MCF 10A (cell line): ENCODE measurements at regions not wholly inside any gene's neighbourhood (a gene's known extent, or its start where the extent isn't known, plus 50 kb on each side); places are given as distances from the start of the nearest gene placed in this dataset.

Source experiments
- BruUV-seq: library from RNA; stranded (reverse); fragments of 400-500 nt; replicated peaks from 2 replicates; lab custom pipeline; 2021; lab: Mats Ljungman, UMichigan
- CTCF ChIA-PET: fragments of 300-600 bp; sonication (Branson Sonifier 250); formaldehyde crosslinking; extraction: SDS; loops from one replicate; lab custom pipeline; 2021; ENCODE audit warnings: antibody characterized with exemption, inconsistent platforms; lab: Yijun Ruan, JAX
- POLR2A ChIA-PET: fragments of 300-600, 350-650 bp; sonication (Branson Sonifier 250); formaldehyde crosslinking; extraction: SDS; loops from one replicate; lab custom pipeline; 2020; ENCODE audit warnings: antibody characterized with exemption, inconsistent platforms; lab: Yijun Ruan, JAX
- DNase-seq: peaks from one replicate; pipeline ENCODE4 v3.0.0-alpha.2; 2018; ENCODE audit not compliant: unreplicated experiment
- H3K27ac Mint-ChIP-seq: one replicate; pipeline ENCODE4 v1.8.0; 2022; ENCODE audit warnings: mild to moderate bottlenecking, low read depth, mixed read lengths; ENCODE audit not compliant: unreplicated experiment
- H3K27me3 Mint-ChIP-seq: one replicate; pipeline ENCODE4 v1.8.0; 2022; ENCODE audit warnings: mixed read lengths; ENCODE audit not compliant: insufficient read depth, unreplicated experiment
- H3K36me3 Mint-ChIP-seq: one replicate; pipeline ENCODE4 v1.8.0; 2022; ENCODE audit warnings: mild to moderate bottlenecking, moderate library complexity, mixed read lengths; ENCODE audit not compliant: insufficient read depth, unreplicated experiment
- H3K4me1 Mint-ChIP-seq: one replicate; pipeline ENCODE4 v1.8.0; 2022; ENCODE audit warnings: mixed read lengths; ENCODE audit not compliant: insufficient read depth, unreplicated experiment
- H3K4me3 Mint-ChIP-seq: one replicate; pipeline ENCODE4 v1.8.0; 2022; ENCODE audit warnings: mild to moderate bottlenecking, moderate library complexity, mixed read lengths; ENCODE audit not compliant: unreplicated experiment
- H3K9me3 Mint-ChIP-seq: one replicate; pipeline ENCODE4 v1.8.0; 2022; ENCODE audit warnings: mixed read lengths; ENCODE audit not compliant: unreplicated experiment
- intact Hi-C: fragments of 100-400 bp; cut with micrococcal nuclease; formaldehyde crosslinking; loops from 2 replicates; pipeline ENCODE4 v1.14.1; 2022
- TF ChIP-seq, protein P1 (sequence below): fragments of 200-600 bp; IDR thresholded peaks from one replicate; pipeline ENCODE4 v1.8.0; 2022; ENCODE audit warnings: antibody characterized with exemption, mild to moderate bottlenecking; ENCODE audit not compliant: unreplicated experiment

DNA sequence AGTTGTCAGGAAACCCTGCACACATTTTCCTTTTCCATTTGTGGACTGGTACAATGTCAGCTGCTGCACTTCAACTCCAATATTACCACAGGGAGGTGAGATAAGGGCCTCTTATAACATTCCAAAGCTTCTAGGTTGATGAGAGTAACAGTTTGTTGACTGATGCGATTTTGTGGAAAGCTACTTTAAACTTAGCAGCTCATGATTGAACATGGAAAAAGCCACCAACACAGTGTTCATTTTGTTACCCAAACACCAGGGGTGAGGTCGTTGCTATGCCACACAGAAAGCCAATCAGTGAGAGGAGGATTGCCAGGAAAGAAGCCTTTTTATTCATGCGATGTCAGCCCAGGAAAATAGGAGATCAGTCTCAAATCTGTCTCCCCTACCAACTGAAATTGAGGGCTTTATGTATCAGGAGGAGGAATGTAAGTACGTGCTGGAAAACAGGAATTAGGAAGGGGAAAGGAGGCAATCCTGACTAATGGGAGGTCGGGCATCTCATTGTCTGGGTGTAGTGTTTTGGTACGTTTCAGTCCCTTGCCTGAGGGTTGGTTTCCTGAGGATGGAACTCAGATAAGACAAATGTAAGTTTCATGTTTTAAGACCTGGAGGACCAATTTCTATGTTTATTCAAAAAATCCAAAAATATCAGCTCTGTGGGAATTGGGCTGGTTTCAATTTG, 92.7 kb upstream of the PLEKHA5 start:
- Mint-ChIP-seq H3K27me3 (no peaks in the 10 kb centered on the region), H3K27ac (no peak overlapping the region), H3K9me3 (peaks cover 8% of the 10 kb centered on the region), H3K4me3 (no peak overlapping the region), H3K4me1 (peaks cover 8% of the 10 kb centered on the region), H3K36me3 (no peaks in the 10 kb centered on the region)
- ChIA-PET CTCF (interaction anchor here (1.1 kb wide), 1 partner anchor 12 kb away, joined by 3 read pairs; no protein-coding TSS in a partner anchor), POLR2A (interaction anchor here (1.0 to 1.4 kb wide), 2 partner anchors 15 to 60 kb away, joined by 3 to 6 read pairs; no protein-coding TSS in a partner anchor)
- TF ChIP-seq, protein P1, sequence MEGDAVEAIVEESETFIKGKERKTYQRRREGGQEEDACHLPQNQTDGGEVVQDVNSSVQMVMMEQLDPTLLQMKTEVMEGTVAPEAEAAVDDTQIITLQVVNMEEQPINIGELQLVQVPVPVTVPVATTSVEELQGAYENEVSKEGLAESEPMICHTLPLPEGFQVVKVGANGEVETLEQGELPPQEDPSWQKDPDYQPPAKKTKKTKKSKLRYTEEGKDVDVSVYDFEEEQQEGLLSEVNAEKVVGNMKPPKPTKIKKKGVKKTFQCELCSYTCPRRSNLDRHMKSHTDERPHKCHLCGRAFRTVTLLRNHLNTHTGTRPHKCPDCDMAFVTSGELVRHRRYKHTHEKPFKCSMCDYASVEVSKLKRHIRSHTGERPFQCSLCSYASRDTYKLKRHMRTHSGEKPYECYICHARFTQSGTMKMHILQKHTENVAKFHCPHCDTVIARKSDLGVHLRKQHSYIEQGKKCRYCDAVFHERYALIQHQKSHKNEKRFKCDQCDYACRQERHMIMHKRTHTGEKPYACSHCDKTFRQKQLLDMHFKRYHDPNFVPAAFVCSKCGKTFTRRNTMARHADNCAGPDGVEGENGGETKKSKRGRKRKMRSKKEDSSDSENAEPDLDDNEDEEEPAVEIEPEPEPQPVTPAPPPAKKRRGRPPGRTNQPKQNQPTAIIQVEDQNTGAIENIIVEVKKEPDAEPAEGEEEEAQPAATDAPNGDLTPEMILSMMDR, result no peak
- intact Hi-C loops, result no loop called here
- DNase-seq, result no peak
- no TSS peak for BruUV-seq

DNA sequence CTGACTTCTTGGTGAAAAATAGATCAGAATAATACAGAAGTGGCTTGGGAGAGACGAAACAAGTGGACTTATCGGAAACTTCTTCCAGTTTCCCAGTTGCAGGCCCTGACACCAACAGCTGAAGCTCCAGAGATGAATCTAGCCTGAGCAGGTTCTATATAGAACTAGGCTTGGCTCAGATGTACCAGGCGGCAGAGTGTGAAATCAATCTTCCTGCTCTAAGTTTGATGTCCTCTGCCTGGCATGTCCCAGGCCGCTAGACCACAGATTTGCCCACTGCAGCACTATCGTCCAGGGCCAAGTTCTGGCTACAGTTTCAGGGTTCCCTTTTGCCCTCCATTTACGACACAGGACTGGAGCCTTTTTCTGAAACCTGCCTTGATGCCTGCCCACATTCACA, 91.3 kb upstream of the PLEKHA5 start:
- no peak for DNase-seq
- Mint-ChIP-seq H3K36me3 (no peaks in the 10 kb centered on the region), H3K27me3 (no peaks in the 10 kb centered on the region), H3K9me3 (peaks cover 8% of the 10 kb centered on the region), H3K4me1 (peaks cover 4% of the 10 kb centered on the region), H3K27ac (no peak overlapping the region), H3K4me3 (no peak overlapping the region)
- no TSS peak for BruUV-seq
- TF ChIP-seq, protein P1, result no peak
- intact Hi-C loops, result no loop called here
- ChIA-PET CTCF (interaction anchor here (0.8 to 1.2 kb wide), 2 partner anchors 13 to 454 kb away, joined by 3 to 4 read pairs; no protein-coding TSS in a partner anchor), POLR2A (interaction anchor here (0.6 kb wide), 1 partner anchor 24 kb away, joined by 3 read pairs; no protein-coding TSS in a partner anchor)

DNA sequence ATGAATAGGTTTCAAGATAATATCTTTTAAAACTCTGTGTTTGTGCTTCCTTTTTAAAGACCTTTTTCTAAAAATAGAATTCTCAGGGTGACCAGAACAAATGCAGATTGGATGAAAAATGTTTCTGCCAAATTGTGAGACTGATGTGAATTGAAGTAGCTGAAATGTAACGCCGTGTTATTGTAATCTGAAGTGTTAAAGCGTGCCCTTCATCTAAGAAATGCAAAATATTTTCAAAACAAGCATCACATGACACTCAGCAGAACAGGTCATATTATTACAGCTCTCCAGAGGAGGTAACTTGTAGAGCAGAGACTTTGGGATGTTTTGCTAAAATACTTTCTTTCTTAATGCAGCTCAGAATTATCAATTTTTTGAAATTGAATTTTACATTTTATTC, 90.0 kb upstream of the PLEKHA5 start:
- Mint-ChIP-seq H3K27ac (no peak overlapping the region), H3K27me3 (no peaks in the 10 kb centered on the region), H3K9me3 (peaks cover 8% of the 10 kb centered on the region), H3K36me3 (no peaks in the 10 kb centered on the region), H3K4me1 (peaks cover 4% of the 10 kb centered on the region), H3K4me3 (no peak overlapping the region)
- DNase-seq, result no peak
- CTCF ChIA-PET, result interaction anchor here (0.6 to 1.2 kb wide), 4 partner anchors 12 to 66 kb away, joined by 3 to 4 read pairs (median 3); no protein-coding TSS in a partner anchor
- intact Hi-C loops, result no loop called here
- BruUV-seq, result no TSS peak
- TF ChIP-seq, protein P1, result no peak
- POLR2A ChIA-PET, result no interaction called here

DNA sequence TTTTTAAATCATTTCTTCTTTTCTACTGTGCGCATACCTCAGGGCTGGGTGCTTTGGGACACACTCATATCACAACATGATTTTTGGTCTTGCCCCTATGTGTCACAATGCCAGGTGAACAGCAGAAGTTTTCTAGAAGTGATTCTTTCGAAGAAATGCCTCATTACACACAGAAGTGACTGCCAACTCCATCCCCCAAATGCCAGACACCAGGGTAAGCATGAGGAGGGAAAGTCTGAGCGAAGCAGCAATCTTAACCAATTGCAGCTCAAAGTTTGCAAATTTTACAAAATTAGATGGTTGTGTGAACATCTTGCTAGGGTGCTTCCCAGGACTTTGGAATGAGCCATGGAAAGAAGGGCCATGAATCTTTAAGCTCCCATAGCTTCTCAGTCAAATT, 87.3 kb upstream of the PLEKHA5 start:
- H3K27ac Mint-ChIP-seq, result no peak overlapping the region
- H3K36me3 Mint-ChIP-seq, result no peaks in the 10 kb centered on the region
- H3K27me3 Mint-ChIP-seq, result no peaks in the 10 kb centered on the region
- intact Hi-C loops, result no loop called here
- DNase-seq, result no peak
- no peak overlapping the region for H3K4me3 Mint-ChIP-seq
- no peaks in the 10 kb centered on the region for H3K4me1 Mint-ChIP-seq
- TF ChIP-seq, protein P1, result no peak
- no peaks in the 10 kb centered on the region for H3K9me3 Mint-ChIP-seq
- POLR2A ChIA-PET, result no interaction called here
- CTCF ChIA-PET, result no interaction called here
- no TSS peak for BruUV-seq
